ENCODE measurements at regions not wholly inside any gene's neighbourhood (a gene's known extent, or its start where the extent isn't known, plus 50 kb on each side); places are given as distances from the start of the nearest gene placed in this dataset.

GRCh38 chr3:66789580-66790237 lies 208.4 kb upstream of the KBTBD8 start:
- H3K4me1 ChIP-seq (ENCODE audit: control insufficient read depth, insufficient read depth, low read length), result no peaks in the 10 kb centered on the region
- CTCF ChIA-PET, result interaction anchor here (0.6 kb wide), 1 partner anchor 29 kb away, joined by 3 read pairs; no protein-coding TSS in a partner anchor
- H3K27ac ChIP-seq (ENCODE audit: extremely low read depth, low read depth, low read length), result no peak overlapping the region
- POLR2A ChIA-PET, result no interaction called here
- TF ChIP-seq SALL2 (tag by site-specific recombination; IDR thresholded peaks at IDR 0.05; ENCODE audit: borderline replicate concordance), result no peak
- TF ChIP-seq, protein P1, sequence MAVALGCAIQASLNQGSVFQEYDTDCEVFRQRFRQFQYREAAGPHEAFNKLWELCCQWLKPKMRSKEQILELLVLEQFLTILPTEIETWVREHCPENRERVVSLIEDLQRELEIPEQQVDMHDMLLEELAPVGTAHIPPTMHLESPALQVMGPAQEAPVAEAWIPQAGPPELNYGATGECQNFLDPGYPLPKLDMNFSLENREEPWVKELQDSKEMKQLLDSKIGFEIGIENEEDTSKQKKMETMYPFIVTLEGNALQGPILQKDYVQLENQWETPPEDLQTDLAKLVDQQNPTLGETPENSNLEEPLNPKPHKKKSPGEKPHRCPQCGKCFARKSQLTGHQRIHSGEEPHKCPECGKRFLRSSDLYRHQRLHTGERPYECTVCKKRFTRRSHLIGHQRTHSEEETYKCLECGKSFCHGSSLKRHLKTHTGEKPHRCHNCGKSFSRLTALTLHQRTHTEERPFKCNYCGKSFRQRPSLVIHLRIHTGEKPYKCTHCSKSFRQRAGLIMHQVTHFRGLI (tag by site-specific recombination; IDR thresholded peaks at IDR 0.05), result no peak
- TF ChIP-seq ZBTB21 (tag by site-specific recombination; IDR thresholded peaks at IDR 0.05), result no peak
- TF ChIP-seq SP7 (tag by site-specific recombination; IDR thresholded peaks at IDR 0.05), result no peak
- TF ChIP-seq ZNF623 (tag by site-specific recombination; IDR thresholded peaks at IDR 0.05), result no peak
- TF ChIP-seq, protein P2, sequence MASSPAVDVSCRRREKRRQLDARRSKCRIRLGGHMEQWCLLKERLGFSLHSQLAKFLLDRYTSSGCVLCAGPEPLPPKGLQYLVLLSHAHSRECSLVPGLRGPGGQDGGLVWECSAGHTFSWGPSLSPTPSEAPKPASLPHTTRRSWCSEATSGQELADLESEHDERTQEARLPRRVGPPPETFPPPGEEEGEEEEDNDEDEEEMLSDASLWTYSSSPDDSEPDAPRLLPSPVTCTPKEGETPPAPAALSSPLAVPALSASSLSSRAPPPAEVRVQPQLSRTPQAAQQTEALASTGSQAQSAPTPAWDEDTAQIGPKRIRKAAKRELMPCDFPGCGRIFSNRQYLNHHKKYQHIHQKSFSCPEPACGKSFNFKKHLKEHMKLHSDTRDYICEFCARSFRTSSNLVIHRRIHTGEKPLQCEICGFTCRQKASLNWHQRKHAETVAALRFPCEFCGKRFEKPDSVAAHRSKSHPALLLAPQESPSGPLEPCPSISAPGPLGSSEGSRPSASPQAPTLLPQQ (tag by site-specific recombination; IDR thresholded peaks at IDR 0.05), result no peak
- TF ChIP-seq REST (tag by site-specific recombination; IDR thresholded peaks at IDR 0.05), result no peak
- TF ChIP-seq ZNF747 (tag by site-specific recombination; IDR thresholded peaks at IDR 0.05), result no peak
- TF ChIP-seq ZNF223 (tag by site-specific recombination; IDR thresholded peaks at IDR 0.05), result no peak
- TF ChIP-seq ZNF292 (tag by site-specific recombination; IDR thresholded peaks at IDR 0.05; ENCODE audit: borderline replicate concordance, low read depth), result no peak
- no peak for TF ChIP-seq ATF2 (tag by site-specific recombination; IDR thresholded peaks at IDR 0.05; ENCODE audit: low read depth)
- no peak for TF ChIP-seq ZNF18 (tag by site-specific recombination; IDR thresholded peaks at IDR 0.05)
- no peak for TF ChIP-seq KLF1 (tag by site-specific recombination; IDR thresholded peaks at IDR 0.05)
- TF ChIP-seq ZNF24 (tag by site-specific recombination; IDR thresholded peaks at IDR 0.05), result no peak
- TF ChIP-seq, protein P3, sequence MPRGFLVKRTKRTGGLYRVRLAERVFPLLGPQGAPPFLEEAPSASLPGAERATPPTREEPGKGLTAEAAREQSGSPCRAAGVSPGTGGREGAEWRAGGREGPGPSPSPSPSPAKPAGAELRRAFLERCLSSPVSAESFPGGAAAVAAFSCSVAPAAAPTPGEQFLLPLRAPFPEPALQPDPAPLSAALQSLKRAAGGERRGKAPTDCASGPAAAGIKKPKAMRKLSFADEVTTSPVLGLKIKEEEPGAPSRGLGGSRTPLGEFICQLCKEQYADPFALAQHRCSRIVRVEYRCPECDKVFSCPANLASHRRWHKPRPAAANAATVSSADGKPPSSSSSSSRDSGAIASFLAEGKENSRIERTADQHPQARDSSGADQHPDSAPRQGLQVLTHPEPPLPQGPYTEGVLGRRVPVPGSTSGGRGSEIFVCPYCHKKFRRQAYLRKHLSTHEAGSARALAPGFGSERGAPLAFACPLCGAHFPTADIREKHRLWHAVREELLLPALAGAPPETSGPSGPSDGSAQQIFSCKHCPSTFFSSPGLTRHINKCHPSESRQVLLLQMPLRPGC (tag by site-specific recombination; IDR thresholded peaks at IDR 0.05), result no peak
- no peak for TF ChIP-seq ZBTB20 (tag by site-specific recombination; IDR thresholded peaks at IDR 0.05)
- no peaks in the 10 kb centered on the region for H3K9me3 ChIP-seq (ENCODE audit: control insufficient read depth, insufficient read depth, low read depth, low read length)
- no peak overlapping the region for H3K4me3 ChIP-seq (ENCODE audit: low read depth, low read length)
- H3K36me3 ChIP-seq (ENCODE audit: control insufficient read depth in 2 of 2, insufficient read depth in 1 of 2, low read length in 2 of 2), result no peaks in the 10 kb centered on the region

All from HEK293 (cell line).